ENCODE measurements at regions not wholly inside any gene's neighbourhood (a gene's known extent, or its start where the extent isn't known, plus 50 kb on each side); places are given as distances from the start of the nearest gene placed in this dataset.
"Not testable (repeated sequence)": the region's sequence is repeated elsewhere in the genome, so short reads cannot be mapped to it uniquely, and the experiment has no call there.

GRCh38 chr3:34508732-34509131 lies 710.3 kb downstream of the PDCD6IP start:
- no peak for DNase-seq
- H3K27ac ChIP-seq: no peak overlapping the region
- no peaks in the 10 kb centered on the region for H3K9me3 ChIP-seq
- no peak overlapping the region for H3K4me3 ChIP-seq (replicated peaks in 1 of 3)
- H3K36me3 ChIP-seq: no peaks in the 10 kb centered on the region
- no peaks in the 10 kb centered on the region for H3K27me3 ChIP-seq
- TF ChIP-seq POLR2A (IDR thresholded peaks at IDR 0.05): no peak
- no peak for TF ChIP-seq CTCF (IDR thresholded peaks at IDR 0.05)
- no peaks in the 10 kb centered on the region for H3K4me1 ChIP-seq
- intact Hi-C loops (cut with DNase I): no loop called here

GRCh38 chr3:34511891-34512290 lies 713.5 kb downstream of the PDCD6IP start:
- intact Hi-C loops (cut with DNase I): no loop called here
- no peak overlapping the region for H3K4me3 ChIP-seq (replicated peaks in 1 of 3)
- no peak overlapping the region for H3K27ac ChIP-seq
- H3K4me1 ChIP-seq: no peaks in the 10 kb centered on the region
- DNase-seq: no peak
- 62 to 63% methylated on average over 3 of the region's 3 CpGs for WGBS, 2 donors
- no peaks in the 10 kb centered on the region for H3K9me3 ChIP-seq
- TF ChIP-seq CTCF (IDR thresholded peaks at IDR 0.05): no peak
- no peak for TF ChIP-seq POLR2A (IDR thresholded peaks at IDR 0.05)
- H3K27me3 ChIP-seq: no peaks in the 10 kb centered on the region
- no peaks in the 10 kb centered on the region for H3K36me3 ChIP-seq

DNA sequence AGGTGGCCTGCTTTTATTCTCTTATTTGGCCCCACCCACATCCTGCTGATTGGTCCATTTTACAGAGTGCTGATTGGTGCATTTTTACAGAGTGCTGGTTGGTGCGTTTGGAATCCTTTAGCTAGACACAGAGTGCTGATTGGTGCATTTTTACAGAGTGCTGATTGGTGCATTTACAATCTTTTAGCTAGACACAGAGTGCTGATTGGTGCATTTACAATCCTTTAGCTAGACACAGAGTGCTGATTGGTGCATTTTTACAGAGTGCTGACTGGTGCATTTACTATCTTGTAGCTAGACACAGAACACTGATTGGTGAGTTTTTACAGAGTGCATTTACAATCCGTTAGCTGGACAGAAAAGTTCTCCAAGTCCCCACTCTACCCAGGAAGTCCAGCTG lies 720.6 kb downstream of the PDCD6IP start:
- H3K27me3 ChIP-seq; H3K9me3 ChIP-seq; H3K4me3 ChIP-seq (replicated peaks in 1 of 3); H3K36me3 ChIP-seq; H3K4me1 ChIP-seq; intact Hi-C loops (cut with DNase I); H3K27ac ChIP-seq; DNase-seq: not testable (repeated sequence)
- 73 to 88% methylated on average over 2 of the region's 2 CpGs for WGBS, 2 donors

GRCh38 chr3:34531156-34531555 lies 732.7 kb downstream of the PDCD6IP start:
- intact Hi-C loops (cut with DNase I): no loop called here
- H3K27ac ChIP-seq: no peak overlapping the region
- no peaks in the 10 kb centered on the region for H3K9me3 ChIP-seq
- no peaks in the 10 kb centered on the region for H3K27me3 ChIP-seq
- no peak for TF ChIP-seq CTCF (IDR thresholded peaks at IDR 0.05)
- no peak for TF ChIP-seq POLR2A (IDR thresholded peaks at IDR 0.05)
- WGBS, 2 donors: 86 to 90% methylated on average over 5 of the region's 5 CpGs
- DNase-seq: no peak
- no peak overlapping the region for H3K4me3 ChIP-seq (replicated peaks in 1 of 3)
- no peaks in the 10 kb centered on the region for H3K36me3 ChIP-seq
- H3K4me1 ChIP-seq: no peaks in the 10 kb centered on the region

GRCh38 chr3:34533451-34533850 lies 735.0 kb downstream of the PDCD6IP start:
- TF ChIP-seq CTCF (IDR thresholded peaks at IDR 0.05) (no peak), POLR2A (IDR thresholded peaks at IDR 0.05) (no peak)
- no peak for DNase-seq
- whole genome bisulfite sequencing, 2 donors: 40 to 50% methylated on average over 2 of the region's 2 CpGs
- no peaks in the 10 kb centered on the region for H3K9me3 ChIP-seq
- no peaks in the 10 kb centered on the region for H3K4me1 ChIP-seq
- intact Hi-C loops (cut with DNase I): no loop called here
- no peaks in the 10 kb centered on the region for H3K36me3 ChIP-seq
- no peak overlapping the region for H3K27ac ChIP-seq
- no peak overlapping the region for H3K4me3 ChIP-seq (replicated peaks in 1 of 3)
- H3K27me3 ChIP-seq: no peaks in the 10 kb centered on the region

DNA sequence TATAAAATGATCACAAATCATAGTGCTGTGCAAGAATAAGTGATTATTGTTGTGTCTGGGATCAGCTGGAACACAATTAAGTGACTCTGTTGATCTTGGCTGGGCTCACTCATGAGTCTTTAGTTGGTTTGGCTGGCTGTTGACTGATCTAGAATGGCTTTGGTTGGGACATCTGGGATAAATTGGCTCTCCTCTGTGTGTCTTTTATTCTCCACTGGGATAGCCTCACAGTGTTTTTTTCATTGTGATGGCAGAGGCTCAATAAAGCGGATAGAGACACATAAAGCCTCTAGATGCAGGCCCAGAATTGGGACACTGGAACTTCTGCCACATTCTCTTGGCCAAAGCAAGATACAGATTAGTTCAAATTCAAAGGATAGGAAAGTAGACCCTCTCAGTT lies 735.6 kb downstream of the PDCD6IP start:
- no peak for TF ChIP-seq CTCF (IDR thresholded peaks at IDR 0.05)
- TF ChIP-seq POLR2A (IDR thresholded peaks at IDR 0.05): no peak
- no peak overlapping the region for H3K27ac ChIP-seq
- 59 to 79% methylated on average over 1 of the region's 1 CpG for WGBS, 2 donors
- DNase-seq: no peak
- no peaks in the 10 kb centered on the region for H3K27me3 ChIP-seq
- H3K9me3 ChIP-seq: no peaks in the 10 kb centered on the region
- intact Hi-C loops (cut with DNase I): no loop called here
- H3K4me1 ChIP-seq: no peaks in the 10 kb centered on the region
- H3K4me3 ChIP-seq (replicated peaks in 1 of 3): no peak overlapping the region
- no peaks in the 10 kb centered on the region for H3K36me3 ChIP-seq
